Natural killer cell treated with Interleukin-12 subunit alpha and Interleukin-12 subunit beta and Interleukin-15 and Interleukin-18, amount 100 ng/mL, for 72 hours (primary cell): ENCODE measurements at regions not wholly inside any gene's neighbourhood (a gene's known extent, or its start where the extent isn't known, plus 50 kb on each side); places are given as distances from the start of the nearest gene placed in this dataset.

Experiments used
- ATAC-seq, 2 donors: fragments of 150-1000 bp; cut with Tn5 transposase in 1 of 2; sonication (Bioruptor Pico), chemical (Tn5 transposase) in 1 of 2; 2 replicates each; pipeline ENCODE4 v1.10.0; 2021
- DNase-seq: peaks from one replicate; pipeline ENCODE4 v3.0.0; 2022; ENCODE audit warnings: low spot score
- H3K27ac Mint-ChIP-seq, 2 donors: 1 replicate in 1 of 2; 2 replicates in 1 of 2; pipeline ENCODE4 v1.8.0; 2022; ENCODE audit warnings: mixed read lengths in 2 of 2, mild to moderate bottlenecking in 1 of 2, moderate library complexity in 1 of 2
- H3K27me3 Mint-ChIP-seq, 2 donors: 1 replicate in 1 of 2; 2 replicates in 1 of 2; pipeline ENCODE4 v1.8.0; 2022; ENCODE audit warnings: mixed read lengths in 2 of 2
- H3K36me3 Mint-ChIP-seq: one replicate; pipeline ENCODE4 v1.8.0; 2022; ENCODE audit warnings: mixed read lengths
- H3K4me1 Mint-ChIP-seq, 2 donors: 1 replicate in 1 of 2; 2 replicates in 1 of 2; pipeline ENCODE4 v1.8.0; 2022; ENCODE audit warnings: low read depth in 2 of 2, mixed read lengths in 2 of 2, mild to moderate bottlenecking in 1 of 2
- H3K4me3 Mint-ChIP-seq: one replicate; pipeline ENCODE4 v1.8.0; 2022; ENCODE audit warnings: mixed read lengths
- H3K9me3 Mint-ChIP-seq: 2 replicates; pipeline ENCODE4 v1.8.0; 2022; ENCODE audit warnings: mixed read lengths

DNA sequence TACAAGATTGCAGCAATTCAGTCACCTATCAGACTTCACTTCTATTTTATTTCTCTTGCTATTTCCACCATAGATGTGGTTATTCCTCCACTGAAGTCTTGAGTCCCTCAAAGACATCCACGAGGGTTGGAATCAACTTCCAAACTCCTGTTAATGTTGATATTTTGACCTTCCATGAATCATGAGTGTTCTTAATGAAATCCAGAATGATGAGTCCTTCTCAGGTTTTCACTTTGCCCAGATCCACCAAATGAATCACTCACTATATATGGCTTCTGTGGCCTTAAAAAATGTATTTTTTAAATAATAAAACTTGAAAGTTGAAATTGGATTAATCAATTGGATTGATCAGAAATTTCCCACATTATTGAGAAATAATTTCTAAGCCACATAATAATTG is 1821.0 kb downstream of the EFNA5 start:
- Mint-ChIP-seq H3K4me1 (no peaks in the 10 kb centered on the region), H3K4me3 (no peak overlapping the region), H3K27ac (no peak overlapping the region), H3K36me3 (no peaks in the 10 kb centered on the region), H3K27me3 (no peaks in the 10 kb centered on the region), H3K9me3 (peaks cover 5% of the 10 kb centered on the region)
- DNase-seq (no peak), ATAC-seq (no peak)

DNA sequence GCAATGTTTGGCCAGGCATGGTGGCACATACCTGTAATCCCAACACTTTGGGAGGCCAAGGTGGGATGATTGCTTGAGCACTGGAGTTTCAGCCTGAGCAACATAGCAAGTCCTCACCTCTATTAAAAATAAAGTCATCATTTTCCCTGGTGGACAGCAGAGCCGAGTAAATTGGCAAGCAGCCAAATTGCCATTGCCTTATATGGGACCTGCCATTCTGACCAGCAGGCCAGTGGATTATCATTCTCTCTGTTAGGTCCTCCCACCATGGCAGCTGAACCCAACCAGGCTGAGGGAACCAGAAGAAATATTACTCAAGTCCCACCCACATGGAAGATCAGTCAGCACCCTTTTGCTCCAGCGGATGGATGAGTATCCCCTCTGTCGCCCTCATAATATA is 1829.9 kb downstream of the EFNA5 start:
- no peak overlapping the region for H3K27ac Mint-ChIP-seq
- H3K27me3 Mint-ChIP-seq: no peaks in the 10 kb centered on the region
- H3K36me3 Mint-ChIP-seq: peaks cover 8% of the 10 kb centered on the region
- ATAC-seq: no peak
- peaks cover 22% of the 10 kb centered on the region for H3K9me3 Mint-ChIP-seq
- no peak for DNase-seq
- H3K4me3 Mint-ChIP-seq: no peak overlapping the region
- no peaks in the 10 kb centered on the region for H3K4me1 Mint-ChIP-seq

DNA sequence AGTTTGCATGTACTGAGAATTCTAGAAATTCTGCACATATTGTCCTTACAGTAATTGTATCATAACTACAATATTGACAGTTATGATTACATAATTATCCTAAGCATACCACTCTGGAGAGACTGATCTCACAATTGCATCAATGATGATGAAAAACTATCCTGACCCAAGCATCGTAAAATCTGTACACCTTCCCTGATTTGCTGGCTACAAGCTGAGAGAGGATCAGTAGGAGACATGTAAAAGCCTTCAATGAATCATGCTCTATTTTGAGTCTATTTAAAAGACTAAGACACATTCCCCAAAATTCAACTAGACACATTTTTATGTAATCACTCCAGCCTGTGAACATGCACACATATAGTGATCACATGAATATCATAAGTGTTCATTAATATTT is 1833.8 kb downstream of the EFNA5 start:
- peaks cover 8% of the 10 kb centered on the region for H3K36me3 Mint-ChIP-seq

DNA sequence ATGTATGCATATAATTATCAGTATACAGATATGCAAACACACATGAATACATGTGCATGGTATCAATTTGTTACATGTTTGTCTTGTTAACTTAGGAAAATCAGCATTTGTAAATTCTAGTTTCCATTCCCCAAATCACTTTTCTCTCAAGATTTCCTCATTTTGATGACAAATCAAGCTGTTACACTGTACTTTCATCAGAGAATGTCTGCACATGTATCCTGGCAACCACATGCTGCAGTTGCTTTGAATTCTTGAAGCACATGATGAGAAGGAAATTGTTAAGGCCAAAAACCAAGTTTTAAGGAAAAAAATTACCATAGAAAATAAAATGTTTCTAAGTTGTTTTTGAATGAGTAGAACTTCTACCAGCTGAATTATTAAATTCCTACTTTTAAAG is 1834.5 kb downstream of the EFNA5 start:
- peaks cover 8% of the 10 kb centered on the region for H3K36me3 Mint-ChIP-seq
- H3K4me3 Mint-ChIP-seq: no peak overlapping the region
- ATAC-seq: no peak
- H3K9me3 Mint-ChIP-seq: peaks cover 19% of the 10 kb centered on the region
- no peak for DNase-seq
- no peak overlapping the region for H3K27ac Mint-ChIP-seq
- no peaks in the 10 kb centered on the region for H3K4me1 Mint-ChIP-seq
- H3K27me3 Mint-ChIP-seq: no peaks in the 10 kb centered on the region

More for the DNA sequence above, 1833.8 kb downstream of the EFNA5 start:
- DNase-seq (no peak), ATAC-seq (no peak)
- Mint-ChIP-seq H3K4me1 (no peaks in the 10 kb centered on the region), H3K27me3 (no peaks in the 10 kb centered on the region), H3K9me3 (peaks cover 20% of the 10 kb centered on the region), H3K4me3 (no peak overlapping the region), H3K27ac (no peak overlapping the region)

DNA sequence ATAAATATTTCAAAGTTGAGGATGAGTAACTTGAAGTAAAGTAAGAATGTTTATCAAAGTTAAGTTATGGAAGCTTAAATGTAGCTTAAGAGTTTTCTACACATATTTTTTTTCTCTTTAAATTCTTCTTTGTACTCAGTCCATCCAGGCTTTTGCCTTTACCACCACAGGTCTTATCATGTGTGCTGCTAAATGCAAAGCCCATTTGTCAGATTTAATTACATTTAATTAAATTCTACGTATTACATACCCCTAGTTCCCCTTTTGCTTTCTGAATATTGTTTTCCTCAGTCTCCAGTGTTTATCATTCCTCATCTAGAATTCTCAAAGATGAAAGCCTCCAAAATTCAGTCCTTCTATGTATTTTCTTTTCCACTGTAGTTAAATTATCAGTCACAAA is 1841.9 kb downstream of the EFNA5 start:
- ATAC-seq: no peak
- Mint-ChIP-seq H3K27me3 (no peaks in the 10 kb centered on the region), H3K27ac (no peak overlapping the region), H3K4me1 (no peaks in the 10 kb centered on the region), H3K36me3 (no peaks in the 10 kb centered on the region), H3K9me3 (peaks cover 4% of the 10 kb centered on the region), H3K4me3 (no peak overlapping the region)
- no peak for DNase-seq

DNA sequence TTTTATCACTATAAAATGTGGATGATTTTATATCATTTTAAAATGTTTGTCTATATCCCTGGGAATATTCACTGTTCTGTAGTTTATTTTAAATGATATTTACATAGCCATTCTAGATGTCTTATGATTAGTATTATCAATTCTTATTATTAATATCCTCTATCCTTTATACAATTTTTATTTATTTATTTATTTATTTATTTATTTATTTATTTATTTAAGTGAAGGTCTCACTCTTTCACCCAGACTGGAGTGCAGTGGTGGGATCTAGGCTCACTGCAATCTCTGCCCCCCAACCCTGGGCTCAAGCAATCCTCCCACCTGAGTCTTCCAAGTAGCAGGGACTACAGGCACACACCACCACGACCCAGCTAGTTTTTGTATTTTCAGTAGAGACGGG is 1848.9 kb downstream of the EFNA5 start:
- H3K27ac Mint-ChIP-seq: no peak overlapping the region
- H3K36me3 Mint-ChIP-seq: no peaks in the 10 kb centered on the region

DNA sequence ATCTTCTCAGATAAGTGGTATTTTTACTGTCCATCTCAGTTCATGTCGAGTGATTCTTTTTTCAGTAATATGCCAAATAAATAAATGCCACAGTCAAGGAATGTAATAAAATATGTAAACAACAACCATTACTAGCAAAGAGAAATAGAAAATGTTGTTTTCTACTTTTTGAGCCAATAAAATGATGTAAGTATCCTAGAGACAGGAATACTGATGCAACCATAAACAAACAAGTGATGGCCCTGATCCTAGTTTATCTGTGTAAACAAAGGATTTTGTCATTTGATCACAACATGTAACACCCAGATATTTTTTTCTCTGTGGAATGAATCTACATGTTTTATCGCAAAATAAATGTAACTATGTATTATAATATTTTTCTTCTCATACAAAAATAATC is 1852.8 kb downstream of the EFNA5 start:
- ATAC-seq (no peak), DNase-seq (no peak)
- no peak overlapping the region for H3K27ac Mint-ChIP-seq
- H3K36me3 Mint-ChIP-seq: no peaks in the 10 kb centered on the region
- H3K9me3 Mint-ChIP-seq: peaks cover 10% of the 10 kb centered on the region
- H3K27me3 Mint-ChIP-seq: no peaks in the 10 kb centered on the region
- no peak overlapping the region for H3K4me3 Mint-ChIP-seq
- H3K4me1 Mint-ChIP-seq: no peaks in the 10 kb centered on the region

More for the DNA sequence above, 1848.9 kb downstream of the EFNA5 start:
- DNase-seq: no peak
- peaks cover 11% of the 10 kb centered on the region for H3K9me3 Mint-ChIP-seq
- H3K4me1 Mint-ChIP-seq: no peaks in the 10 kb centered on the region
- no peak overlapping the region for H3K4me3 Mint-ChIP-seq
- ATAC-seq: no peak
- no peaks in the 10 kb centered on the region for H3K27me3 Mint-ChIP-seq

DNA sequence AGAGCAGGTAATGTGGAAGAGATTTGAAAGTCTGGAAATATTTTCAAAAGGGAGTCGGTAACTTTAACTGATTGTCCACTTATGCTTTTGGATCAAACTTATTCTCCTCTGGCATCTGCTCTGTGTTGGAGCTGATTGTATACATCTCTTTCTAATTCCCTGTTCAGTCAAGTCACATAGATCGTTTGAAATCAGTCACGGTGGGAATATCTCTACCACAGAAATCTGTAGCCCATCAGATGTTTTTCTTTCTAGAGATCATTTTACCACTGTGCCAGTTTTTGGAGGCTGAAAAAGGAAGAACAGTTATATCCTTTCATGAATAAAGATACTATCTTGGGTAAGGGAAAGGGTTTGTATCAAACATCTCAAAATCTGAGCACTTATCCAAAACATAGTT is 1853.3 kb downstream of the EFNA5 start:
- H3K9me3 Mint-ChIP-seq: peaks cover 10% of the 10 kb centered on the region
- DNase-seq (no peak), ATAC-seq (no peak)
- H3K4me3 Mint-ChIP-seq: no peak overlapping the region
- H3K4me1 Mint-ChIP-seq: no peaks in the 10 kb centered on the region
- no peaks in the 10 kb centered on the region for H3K36me3 Mint-ChIP-seq
- no peaks in the 10 kb centered on the region for H3K27me3 Mint-ChIP-seq
- no peak overlapping the region for H3K27ac Mint-ChIP-seq

DNA sequence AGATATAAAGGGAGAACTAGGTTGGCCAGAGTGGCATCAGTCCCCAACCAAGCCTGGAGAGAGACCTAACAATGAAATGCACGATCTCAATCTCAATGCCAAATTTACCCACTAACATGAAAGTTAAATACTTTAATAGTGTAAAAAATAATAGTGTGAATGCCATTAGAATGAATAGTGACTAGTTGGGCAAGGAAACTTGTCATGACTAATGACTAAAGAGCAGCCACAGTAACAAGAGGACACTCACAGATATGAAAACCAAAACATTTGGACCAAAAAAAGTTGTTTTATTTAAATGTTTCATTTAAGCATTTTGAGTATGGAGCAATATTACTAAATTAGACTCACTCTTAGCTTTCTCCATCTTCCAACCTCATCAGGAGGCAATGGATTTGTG is 1853.8 kb downstream of the EFNA5 start:
- H3K9me3 Mint-ChIP-seq: peaks cover 10% of the 10 kb centered on the region
- H3K27me3 Mint-ChIP-seq: no peaks in the 10 kb centered on the region
- no peak for DNase-seq
- no peak overlapping the region for H3K27ac Mint-ChIP-seq
- H3K4me3 Mint-ChIP-seq: no peak overlapping the region
- H3K36me3 Mint-ChIP-seq: no peaks in the 10 kb centered on the region
- H3K4me1 Mint-ChIP-seq: no peaks in the 10 kb centered on the region
- ATAC-seq: no peak

DNA sequence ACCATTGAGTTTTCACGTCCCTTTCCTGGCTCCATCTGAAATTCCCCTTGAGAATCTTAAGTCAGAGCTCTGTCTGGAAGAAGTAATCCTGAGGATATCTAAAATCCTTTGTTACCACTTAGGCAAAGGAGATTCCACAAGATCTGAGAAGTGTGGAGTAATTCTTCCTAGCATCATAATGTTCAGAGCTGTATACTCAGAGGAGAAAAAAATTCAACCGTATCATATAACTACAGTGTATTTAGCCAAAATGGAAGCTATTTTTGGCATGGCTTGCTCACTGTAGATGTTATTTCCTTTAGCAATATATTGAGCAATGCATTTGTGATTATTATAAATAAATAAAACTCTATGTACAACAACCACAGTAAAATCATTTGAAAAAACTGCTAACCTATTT is 1858.4 kb downstream of the EFNA5 start:
- peaks cover 5% of the 10 kb centered on the region for H3K36me3 Mint-ChIP-seq
- H3K4me1 Mint-ChIP-seq: no peaks in the 10 kb centered on the region
- no peak overlapping the region for H3K27ac Mint-ChIP-seq
- no peak for DNase-seq
- no peaks in the 10 kb centered on the region for H3K27me3 Mint-ChIP-seq
- no peak overlapping the region for H3K4me3 Mint-ChIP-seq
- peaks cover 3% of the 10 kb centered on the region for H3K9me3 Mint-ChIP-seq
- ATAC-seq: no peak

DNA sequence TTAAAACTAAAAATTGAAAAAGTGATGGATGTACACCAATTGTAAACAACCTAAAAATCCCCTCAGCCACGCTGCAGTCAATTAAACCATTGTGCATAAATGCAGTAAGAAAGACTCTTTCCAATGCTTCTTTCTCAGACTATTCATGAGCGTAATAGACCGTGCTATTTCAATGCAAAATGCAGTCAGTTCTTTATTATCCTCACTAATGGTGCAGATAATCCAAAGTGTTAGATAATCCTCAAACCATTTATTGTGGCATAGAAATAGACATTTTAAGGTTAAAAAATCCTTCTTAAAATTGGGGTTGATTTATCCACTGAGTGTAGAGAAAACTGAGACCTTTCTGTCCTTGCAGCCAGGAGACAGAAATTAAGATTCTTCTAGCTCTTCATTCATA is 1862.8 kb downstream of the EFNA5 start:
- H3K27ac Mint-ChIP-seq: no peak overlapping the region
- DNase-seq: no peak
- ATAC-seq: no peak
- no peak overlapping the region for H3K4me3 Mint-ChIP-seq
- peaks cover 12% of the 10 kb centered on the region for H3K36me3 Mint-ChIP-seq
- H3K9me3 Mint-ChIP-seq: peaks cover 7% of the 10 kb centered on the region
- H3K4me1 Mint-ChIP-seq: no peaks in the 10 kb centered on the region
- H3K27me3 Mint-ChIP-seq: no peaks in the 10 kb centered on the region

DNA sequence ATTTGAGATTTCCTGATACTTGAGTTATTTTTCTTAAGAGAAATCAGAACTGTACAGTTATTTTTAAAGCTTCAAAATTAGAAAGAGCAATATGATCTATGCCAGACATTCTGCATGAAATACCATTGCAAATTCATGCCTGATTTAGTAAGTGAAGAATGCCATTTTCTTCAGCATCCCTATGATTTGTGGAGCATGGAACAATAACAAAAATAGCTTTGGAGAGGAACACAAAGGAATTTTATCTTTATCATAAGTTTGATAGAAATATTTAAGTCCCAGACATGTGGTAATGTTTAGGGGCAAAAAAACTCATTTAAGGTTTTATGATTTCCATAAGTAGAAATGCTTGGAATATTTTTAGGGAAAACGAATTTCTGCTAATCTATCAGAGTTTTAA is 1863.4 kb downstream of the EFNA5 start:
- no peaks in the 10 kb centered on the region for H3K4me1 Mint-ChIP-seq
- H3K27ac Mint-ChIP-seq: no peak overlapping the region
- H3K27me3 Mint-ChIP-seq: no peaks in the 10 kb centered on the region
- ATAC-seq (no peak), DNase-seq (no peak)
- no peak overlapping the region for H3K4me3 Mint-ChIP-seq
- H3K36me3 Mint-ChIP-seq: peaks cover 12% of the 10 kb centered on the region
- peaks cover 12% of the 10 kb centered on the region for H3K9me3 Mint-ChIP-seq

DNA sequence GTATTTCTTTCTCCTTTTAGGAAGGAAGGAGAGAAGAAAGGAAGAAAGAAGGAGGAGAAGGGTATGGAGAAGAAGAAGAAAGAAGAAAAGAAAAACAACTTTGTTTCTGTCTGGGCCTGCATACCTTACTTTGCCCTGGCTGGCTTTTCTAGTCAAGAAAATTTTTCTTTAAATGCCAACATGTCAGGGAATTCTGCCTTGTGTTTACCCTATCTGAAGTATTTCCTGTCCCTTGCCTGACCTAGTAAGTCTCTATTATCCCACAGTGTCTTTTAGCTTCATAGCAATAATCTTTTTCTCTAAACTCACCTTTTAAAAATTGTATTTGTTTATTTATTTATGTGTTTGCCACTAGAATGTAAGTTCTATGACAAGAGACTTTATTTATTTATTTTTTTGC is 1864.1 kb downstream of the EFNA5 start:
- Mint-ChIP-seq H3K4me1 (no peaks in the 10 kb centered on the region), H3K9me3 (peaks cover 19% of the 10 kb centered on the region), H3K27me3 (no peaks in the 10 kb centered on the region), H3K27ac (no peak overlapping the region), H3K36me3 (peaks cover 12% of the 10 kb centered on the region), H3K4me3 (no peak overlapping the region)
- ATAC-seq (no peak), DNase-seq (no peak)

DNA sequence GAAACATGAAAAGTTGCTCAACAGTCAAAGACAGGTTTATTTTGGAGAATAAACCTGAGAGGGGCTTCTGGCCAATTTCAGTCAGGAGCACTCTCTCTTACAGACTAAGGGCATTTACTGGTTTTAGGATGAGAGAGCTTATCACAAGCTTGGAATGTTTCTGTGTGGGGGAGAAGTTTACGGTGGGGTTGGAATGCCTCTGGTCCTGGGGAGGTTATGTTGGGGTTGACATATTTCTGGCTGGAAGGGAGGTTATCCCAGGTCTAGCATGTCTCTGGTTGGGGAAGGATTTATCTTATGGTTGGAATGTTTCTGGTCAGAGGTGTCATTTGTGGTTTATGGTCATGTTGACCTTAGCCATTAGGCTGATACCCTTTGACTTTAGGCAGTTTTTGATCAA is 1867.3 kb downstream of the EFNA5 start:
- Mint-ChIP-seq H3K27me3 (no peaks in the 10 kb centered on the region), H3K36me3 (peaks cover 7% of the 10 kb centered on the region), H3K27ac (no peak overlapping the region), H3K4me1 (no peaks in the 10 kb centered on the region), H3K9me3 (peaks cover 28% of the 10 kb centered on the region), H3K4me3 (no peak overlapping the region)
- DNase-seq: no peak
- ATAC-seq: no peak

DNA sequence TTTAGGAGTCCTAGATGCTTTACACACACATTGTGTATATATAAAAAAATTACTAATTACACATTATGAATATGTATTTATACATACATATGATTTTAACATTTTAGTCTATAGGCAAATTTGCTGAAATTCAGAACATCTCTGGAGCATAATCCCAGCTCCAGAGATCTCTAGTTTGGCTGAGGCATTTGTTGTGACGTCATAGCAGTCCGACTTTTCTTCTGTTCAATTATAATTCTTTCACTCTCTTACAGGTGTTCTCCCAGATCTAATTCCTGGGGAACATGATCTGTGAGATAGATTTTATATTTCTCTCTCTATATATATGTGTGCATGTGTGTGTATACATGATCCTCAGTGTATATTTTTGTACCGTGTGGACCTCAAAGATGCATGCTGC is 1876.2 kb downstream of the EFNA5 start:
- H3K4me1 Mint-ChIP-seq: no peaks in the 10 kb centered on the region
- H3K4me3 Mint-ChIP-seq: no peak overlapping the region
- H3K27ac Mint-ChIP-seq: no peak overlapping the region
- peaks cover 7% of the 10 kb centered on the region for H3K36me3 Mint-ChIP-seq
- H3K27me3 Mint-ChIP-seq: no peaks in the 10 kb centered on the region
- ATAC-seq (no peak), DNase-seq (no peak)
- H3K9me3 Mint-ChIP-seq: peaks cover 16% of the 10 kb centered on the region
